ENCODE measurements at regions not wholly inside any gene's neighbourhood (a gene's known extent, or its start where the extent isn't known, plus 50 kb on each side); places are given as distances from the start of the nearest gene placed in this dataset.
A peak's percentile ranks its signal among the peaks of the same experiment; 100 is the strongest.

- TF ChIP-seq CTCF (IDR thresholded peaks at IDR 0.05) (no peak), POLR2A (IDR thresholded peaks at IDR 0.05) (no peak)
- DNase-seq: no peak
- H3K9me3 ChIP-seq: no peaks in the 10 kb centered on the region
- no peaks in the 10 kb centered on the region for H3K27me3 ChIP-seq
- no peaks in the 10 kb centered on the region for H3K36me3 ChIP-seq
- H3K4me3 ChIP-seq: no peak overlapping the region
- H3K27ac ChIP-seq: no peak overlapping the region
- no peaks in the 10 kb centered on the region for H3K4me1 ChIP-seq
Measured at GRCh38 chr14:34310724-34311123, 151.3 kb downstream of the SPTSSA start.

- TF ChIP-seq POLR2A (IDR thresholded peaks at IDR 0.05) (no peak), CTCF (IDR thresholded peaks at IDR 0.05) (no peak)
- Histone ChIP-seq H3K9me3 (no peaks in the 10 kb centered on the region), H3K36me3 (no peaks in the 10 kb centered on the region), H3K4me3 (no peak overlapping the region), H3K27me3 (no peaks in the 10 kb centered on the region), H3K4me1 (no peaks in the 10 kb centered on the region), H3K27ac (no peak overlapping the region)
- DNase-seq: no peak
Measured at GRCh38 chr14:34303811-34304210, 158.2 kb downstream of the SPTSSA start.

- H3K36me3 ChIP-seq: no peaks in the 10 kb centered on the region
- H3K9me3 ChIP-seq: no peaks in the 10 kb centered on the region
- H3K4me3 ChIP-seq: no peak overlapping the region
- H3K4me1 ChIP-seq: no peaks in the 10 kb centered on the region
- DNase-seq: no peak
- TF ChIP-seq CTCF (IDR thresholded peaks at IDR 0.05) (no peak), POLR2A (IDR thresholded peaks at IDR 0.05) (no peak)
- no peaks in the 10 kb centered on the region for H3K27me3 ChIP-seq
- no peak overlapping the region for H3K27ac ChIP-seq
Measured at GRCh38 chr14:34302654-34303053, 159.4 kb downstream of the SPTSSA start.

DNA sequence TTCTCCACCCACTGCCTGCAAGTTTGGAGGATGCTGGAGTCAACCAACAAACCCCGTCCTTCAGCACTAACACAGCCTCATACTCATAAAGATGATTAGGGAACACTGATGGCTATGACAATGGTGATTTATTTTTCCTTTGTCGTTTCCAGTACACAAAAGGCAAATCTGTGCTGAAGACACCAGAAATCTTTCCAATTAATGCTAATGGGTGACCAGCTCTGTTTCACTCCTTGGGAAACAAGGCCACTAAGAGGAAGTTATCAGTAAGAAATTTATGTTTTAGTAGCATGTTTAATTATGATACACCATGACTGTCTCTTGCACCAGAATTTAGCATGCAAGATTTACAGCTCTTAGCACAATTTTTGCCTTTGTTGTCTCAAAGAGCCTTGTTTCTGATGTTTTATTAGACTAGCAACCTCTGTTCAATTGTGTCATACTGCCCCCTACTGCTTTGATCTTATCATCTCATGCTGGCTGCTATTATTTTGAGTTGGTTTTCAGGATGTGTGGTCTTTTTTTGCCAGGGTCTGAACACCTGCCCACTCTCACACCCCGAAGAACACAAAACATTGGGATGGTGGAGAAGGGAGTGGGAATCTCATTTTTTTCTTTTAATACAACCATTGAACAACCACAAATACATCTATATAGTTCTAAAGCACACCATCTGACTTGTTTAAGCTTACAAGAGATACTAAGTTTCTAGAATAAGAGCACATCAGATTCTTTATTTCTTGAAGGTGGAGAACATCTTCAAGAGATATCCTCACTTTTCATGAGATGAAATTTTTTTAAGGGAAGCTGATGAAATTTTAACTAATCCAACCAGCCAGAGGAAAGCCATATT lies 160.9 kb downstream of the SPTSSA start:
- TF ChIP-seq POLR2A (IDR thresholded peaks at IDR 0.05): no peak
- TF ChIP-seq CTCF (IDR thresholded peaks at IDR 0.05): peak in 4 of 6 experiments; percentile 31 to 71 (median 68)
- Histone ChIP-seq H3K4me1 (no peaks in the 10 kb centered on the region), H3K27me3 (no peaks in the 10 kb centered on the region), H3K4me3 (no peak overlapping the region), H3K36me3 (no peaks in the 10 kb centered on the region), H3K9me3 (no peaks in the 10 kb centered on the region), H3K27ac (no peak overlapping the region)
- no peak for DNase-seq

DNA sequence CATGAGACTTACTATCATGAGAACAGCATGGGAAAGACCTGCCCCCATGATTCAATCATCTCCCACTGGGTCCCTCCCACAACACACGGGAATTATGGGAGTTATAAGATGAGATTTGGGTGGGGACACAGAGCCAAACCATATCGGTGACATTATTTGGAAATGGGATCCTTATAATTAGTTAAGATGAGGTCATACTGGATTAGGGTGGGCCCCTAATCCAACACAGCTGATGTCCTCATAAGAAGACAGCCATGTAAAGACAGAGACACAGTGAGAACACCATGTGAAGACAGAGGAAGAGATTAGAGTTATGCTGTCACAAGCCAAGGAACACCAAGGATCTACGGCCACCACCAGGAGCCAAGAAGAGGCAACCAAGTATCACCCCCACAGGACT lies 161.7 kb downstream of the SPTSSA start:
- TF ChIP-seq POLR2A (IDR thresholded peaks at IDR 0.05) (no peak), CTCF (IDR thresholded peaks at IDR 0.05) (no peak)
- Histone ChIP-seq H3K4me1 (no peaks in the 10 kb centered on the region), H3K36me3 (no peaks in the 10 kb centered on the region), H3K4me3 (no peak overlapping the region), H3K27ac (no peak overlapping the region), H3K27me3 (no peaks in the 10 kb centered on the region), H3K9me3 (no peaks in the 10 kb centered on the region)
- no peak for DNase-seq

All from Peyer's patch (tissue), 4 donors.